RPMI7951 (cell line): ENCODE measurements at regions not wholly inside any gene's neighbourhood (a gene's known extent, or its start where the extent isn't known, plus 50 kb on each side); places are given as distances from the start of the nearest gene placed in this dataset.
A peak's percentile ranks its signal among the peaks of the same experiment; 100 is the strongest.
"Not testable (repeated sequence)": the region's sequence is repeated elsewhere in the genome, so short reads cannot be mapped to it uniquely, and the experiment has no call there.

Source experiments
- DNase-seq: peaks from one replicate; pipeline ENCODE4 v3.0.0-alpha.2; 2012; ENCODE audit warnings: low read depth

- DNase-seq: no peak
Observed at GRCh38 chr16:52309446-52310416, 237.2 kb downstream of the TOX3 start.

GRCh38 chr16:52308051-52308450, 238.9 kb downstream of the TOX3 start:
- DNase-seq: no peak

GRCh38 chr16:52301026-52301425, 245.9 kb downstream of the TOX3 start:
- no peak for DNase-seq

- DNase-seq: no peak
Observed at GRCh38 chr16:52298769-52299168, 248.2 kb downstream of the TOX3 start.

GRCh38 chr16:52296706-52297315, 250.1 kb downstream of the TOX3 start:
- DNase-seq: not testable (repeated sequence)

GRCh38 chr16:52296076-52296475, 250.9 kb downstream of the TOX3 start:
- DNase-seq: no peak

GRCh38 chr16:52294660-52295059, 252.3 kb downstream of the TOX3 start:
- DNase-seq: no peak

- DNase-seq: no peak
Observed at GRCh38 chr16:52293204-52293603, 253.7 kb downstream of the TOX3 start.

- DNase-seq: no peak
Observed at GRCh38 chr16:52283584-52284375, 263.2 kb downstream of the TOX3 start.

- no peak for DNase-seq
Observed at GRCh38 chr16:52283018-52283417, 263.9 kb downstream of the TOX3 start.

GRCh38 chr16:52280086-52280485, 266.9 kb downstream of the TOX3 start:
- no peak for DNase-seq

GRCh38 chr16:52271088-52271750, 275.7 kb downstream of the TOX3 start:
- DNase-seq: no peak

- no peak for DNase-seq
Observed at GRCh38 chr16:52265446-52265861, 281.5 kb downstream of the TOX3 start.

- no peak for DNase-seq
Observed at GRCh38 chr16:52257534-52257933, 289.4 kb downstream of the TOX3 start.

GRCh38 chr16:52256310-52257078, 290.4 kb downstream of the TOX3 start:
- DNase-seq: no peak

GRCh38 chr16:52254746-52255145, 292.2 kb downstream of the TOX3 start:
- DNase-seq: no peak

GRCh38 chr16:52252680-52253079, 294.3 kb downstream of the TOX3 start:
- no peak for DNase-seq

- peak; percentile 16 for DNase-seq
Observed at GRCh38 chr16:52251495-52251894, 295.4 kb downstream of the TOX3 start.

GRCh38 chr16:52247737-52248136, 299.2 kb downstream of the TOX3 start:
- DNase-seq: no peak

GRCh38 chr16:52238710-52239109, 308.2 kb downstream of the TOX3 start:
- no peak for DNase-seq

GRCh38 chr16:52237823-52238222, 309.1 kb downstream of the TOX3 start:
- no peak for DNase-seq
